T-cell (primary cell): ENCODE measurements at regions not wholly inside any gene's neighbourhood (a gene's known extent, or its start where the extent isn't known, plus 50 kb on each side); places are given as distances from the start of the nearest gene placed in this dataset.

Experiments used
- ATAC-seq, 4 experiments: fragments of 200-7000 bp in 3 of 4; fragments of 150-1000 bp in 1 of 4; cut with Tn5 transposase; replicated peaks in 1 of 4; 1 replicate in 3 of 4; 2 replicates in 1 of 4; pipeline ENCODE4 v1.10.0; 2021; ENCODE audit warnings: moderate library complexity in 3 of 4, mild to moderate bottlenecking in 2 of 4, moderate number of reproducible peaks in 1 of 4
- CTCF ChIA-PET, 2 donors: fragments of 300-600 bp; sonication (Branson Sonifier 250); formaldehyde crosslinking; loops; one replicate each; lab custom pipeline; 2022; ENCODE audit warnings: antibody characterized with exemption in 2 of 2; lab: Charles Lee
- POLR2A ChIA-PET, 2 donors: fragments of 300-600 bp; sonication (Branson Sonifier 250); formaldehyde crosslinking; loops; one replicate each; lab custom pipeline; 2022; ENCODE audit warnings: antibody characterized with exemption in 2 of 2; lab: Charles Lee
- DNase-seq, 35 experiments: peaks; one replicate each; pipeline versions ENCODE4 v3.0.0 to v3.0.0-alpha.2; 2013 to 2023
- H3K27ac ChIP-seq: one replicate; pipeline ENCODE4 v1.5.1; 2013; ENCODE audit warnings: low read length
- H3K27me3 ChIP-seq, 2 experiments: replicated peaks in 1 of 2; 1 replicate in 1 of 2; 2 replicates in 1 of 2; pipeline versions ENCODE4 v1.6.1 to v1.7.0; 2013; ENCODE audit warnings: low read length in 1 of 2, mixed read lengths in 1 of 2; ENCODE audit not compliant: control insufficient read depth in 2 of 2, insufficient read depth in 2 of 2; ENCODE audit errors: extremely low read depth in 1 of 2
- H3K36me3 ChIP-seq, 2 donors: 1 replicate in 1 of 2; 2 replicates in 1 of 2; pipeline versions ENCODE4 v1.6.1 to v1.7.0; 2013; ENCODE audit warnings: low read length in 1 of 2; ENCODE audit not compliant: control insufficient read depth in 2 of 2, insufficient read depth in 1 of 2; ENCODE audit errors: extremely low read depth in 1 of 2
- H3K4me1 ChIP-seq, 2 experiments: 1 replicate in 1 of 2; 2 replicates in 1 of 2; pipeline versions ENCODE4 v1.6.1 to v1.7.0; 2013; ENCODE audit warnings: low read length in 2 of 2, mixed read lengths in 1 of 2; ENCODE audit not compliant: insufficient read depth in 2 of 2, control insufficient read depth in 1 of 2; ENCODE audit errors: extremely low read depth in 1 of 2
- H3K4me3 ChIP-seq, 2 donors: 1 replicate in 1 of 2; 2 replicates in 1 of 2; pipeline versions ENCODE4 v1.5.1 to v1.7.0; 2013; ENCODE audit warnings: mild to moderate bottlenecking in 2 of 2, low read length in 1 of 2, moderate library complexity in 1 of 2; ENCODE audit not compliant: control insufficient read depth in 1 of 2; ENCODE audit errors: extremely low read depth in 1 of 2
- H3K9me3 ChIP-seq: 2 replicates; pipeline ENCODE4 v1.7.0; 2013
- H3K27ac Mint-ChIP-seq, 2 donors: one replicate each; pipeline ENCODE4 v1.8.0; 2020 to 2021; ENCODE audit warnings: mild to moderate bottlenecking in 2 of 2, mixed read lengths in 2 of 2
- H3K27me3 Mint-ChIP-seq, 2 donors: one replicate each; pipeline ENCODE4 v1.8.0; 2021 to 2022; ENCODE audit warnings: mixed read lengths in 2 of 2
- H3K36me3 Mint-ChIP-seq: one replicate; pipeline ENCODE4 v1.8.0; 2021; ENCODE audit warnings: mixed read lengths
- H3K4me1 Mint-ChIP-seq, 3 donors: one replicate each; pipeline ENCODE4 v1.8.0; 2020 to 2022; ENCODE audit warnings: mixed read lengths in 3 of 3, mild to moderate bottlenecking in 1 of 3
- H3K4me3 Mint-ChIP-seq, 3 donors: one replicate each; pipeline ENCODE4 v1.8.0; 2020 to 2022; ENCODE audit warnings: mild to moderate bottlenecking in 3 of 3, mixed read lengths in 3 of 3, moderate library complexity in 3 of 3
- H3K9me3 Mint-ChIP-seq, 3 donors: one replicate each; pipeline ENCODE4 v1.8.0; 2020 to 2022; ENCODE audit warnings: mixed read lengths in 3 of 3
- WGBS: methylation state at CpG from one replicate; pipeline ENCODE4 v1.1.5; 2013; ENCODE audit warnings: missing lambda C conversion rate; ENCODE audit not compliant: insufficient coverage; 5-methylcytosine and 5-hydroxymethylcytosine counted together

GRCh38 chr7:80313716-80314115 lies 179.1 kb downstream of the GNAI1 start:
- Histone ChIP-seq H3K36me3 (no peaks in the 10 kb centered on the region), H3K27ac (no peak overlapping the region), H3K27me3 (no peaks in the 10 kb centered on the region), H3K4me1 (peaks cover 0 to 30% of the 10 kb centered on the region in 2 experiments), H3K9me3 (no peaks in the 10 kb centered on the region), H3K4me3 (no peak overlapping the region)
- WGBS, result 80% methylated on average over 1 of the region's 3 CpGs
- Mint-ChIP-seq H3K4me3 (no peak overlapping the region), H3K4me1 (peaks cover 3 to 35% (median 19%) of the 10 kb centered on the region in 3 donors), H3K27me3 (no peaks in the 10 kb centered on the region), H3K36me3 (no peaks in the 10 kb centered on the region), H3K27ac (no peak overlapping the region), H3K9me3 (peaks cover 0 to 3% (median 2%) of the 10 kb centered on the region in 3 donors)
- DNase-seq (no peak), ATAC-seq (no peak)
- POLR2A ChIA-PET, result no interaction called here
- CTCF ChIA-PET, result no interaction called here

- no peaks in the 10 kb centered on the region for H3K27me3 Mint-ChIP-seq
- H3K27ac Mint-ChIP-seq, result no peak overlapping the region
- POLR2A ChIA-PET, result no interaction called here
- H3K9me3 Mint-ChIP-seq, result peaks cover 0 to 3% (median 2%) of the 10 kb centered on the region in 3 donors
- no peaks in the 10 kb centered on the region for H3K36me3 Mint-ChIP-seq
- Histone ChIP-seq H3K4me1 (peaks cover 0 to 30% of the 10 kb centered on the region in 2 experiments), H3K36me3 (no peaks in the 10 kb centered on the region), H3K9me3 (no peaks in the 10 kb centered on the region), H3K4me3 (no peak overlapping the region), H3K27me3 (no peaks in the 10 kb centered on the region), H3K27ac (no peak overlapping the region)
- CTCF ChIA-PET, result no interaction called here
- H3K4me3 Mint-ChIP-seq, result no peak overlapping the region
- WGBS, result no CpG with 5 or more reads among the region's 6 CpGs
- ATAC-seq (no peak), DNase-seq (no peak)
- peaks cover 3 to 35% (median 19%) of the 10 kb centered on the region in 3 donors for H3K4me1 Mint-ChIP-seq
Measured at GRCh38 chr7:80313067-80313626, 178.5 kb downstream of the GNAI1 start.

- peak overlapping the region in 1 of 3 donors; percentile 44 for H3K4me3 Mint-ChIP-seq
- ChIA-PET CTCF (no interaction called here), POLR2A (no interaction called here)
- H3K27ac Mint-ChIP-seq, result peak overlapping the region in 1 of 2 donors; percentile 41
- H3K27me3 Mint-ChIP-seq, result no peaks in the 10 kb centered on the region
- 29% methylated on average over 4 of the region's 5 CpGs for WGBS
- no peaks in the 10 kb centered on the region for H3K36me3 ChIP-seq
- ATAC-seq (peak; percentile 60 to 99 (median 80)), DNase-seq (peak in 21 of 35 experiments; percentile 2 to 47 (median 12))
- no peaks in the 10 kb centered on the region for H3K9me3 ChIP-seq
- H3K4me3 ChIP-seq, result no peak overlapping the region
- no peak overlapping the region for H3K27ac ChIP-seq
- peaks cover 0 to 30% of the 10 kb centered on the region in 2 experiments for H3K4me1 ChIP-seq
- H3K27me3 ChIP-seq, result no peaks in the 10 kb centered on the region
- no peaks in the 10 kb centered on the region for H3K36me3 Mint-ChIP-seq
- peaks cover 3 to 35% (median 19%) of the 10 kb centered on the region in 3 donors for H3K4me1 Mint-ChIP-seq
- H3K9me3 Mint-ChIP-seq, result peaks cover 0 to 3% (median 2%) of the 10 kb centered on the region in 3 donors
Measured at GRCh38 chr7:80312139-80312661, 177.6 kb downstream of the GNAI1 start.

- Histone ChIP-seq H3K4me1 (peaks cover 0 to 30% of the 10 kb centered on the region in 2 experiments), H3K9me3 (no peaks in the 10 kb centered on the region), H3K27ac (no peak overlapping the region), H3K4me3 (no peak overlapping the region), H3K36me3 (no peaks in the 10 kb centered on the region), H3K27me3 (no peaks in the 10 kb centered on the region)
- no peak overlapping the region for H3K4me3 Mint-ChIP-seq
- no CpG with 5 or more reads among the region's 2 CpGs for WGBS
- DNase-seq (no peak), ATAC-seq (no peak)
- CTCF ChIA-PET, result no interaction called here
- H3K27ac Mint-ChIP-seq, result peak overlapping the region in 1 of 2 donors; percentile 6
- H3K36me3 Mint-ChIP-seq, result no peaks in the 10 kb centered on the region
- peaks cover 4 to 35% (median 21%) of the 10 kb centered on the region in 3 donors for H3K4me1 Mint-ChIP-seq
- POLR2A ChIA-PET, result no interaction called here
- H3K9me3 Mint-ChIP-seq, result peaks cover 0 to 3% (median 2%) of the 10 kb centered on the region in 3 donors
- no peaks in the 10 kb centered on the region for H3K27me3 Mint-ChIP-seq
Measured at GRCh38 chr7:80311313-80311712, 176.7 kb downstream of the GNAI1 start.

GRCh38 chr7:80309971-80310549 lies 175.4 kb downstream of the GNAI1 start:
- ATAC-seq, result no peak
- peak overlapping the region in 1 of 3 donors; percentile 41 for H3K4me3 Mint-ChIP-seq

GRCh38 chr7:80309377-80309776 lies 174.7 kb downstream of the GNAI1 start:
- peaks cover 0 to 5% (median 3%) of the 10 kb centered on the region in 3 donors for H3K9me3 Mint-ChIP-seq
- no peak for ATAC-seq
- no CpG with 5 or more reads among the region's 3 CpGs for WGBS

More at GRCh38 chr7:80309971-80310549, 175.4 kb downstream of the GNAI1 start:
- Histone ChIP-seq H3K27ac (no peak overlapping the region), H3K9me3 (no peaks in the 10 kb centered on the region), H3K36me3 (no peaks in the 10 kb centered on the region), H3K4me1 (peaks cover 0 to 30% of the 10 kb centered on the region in 2 experiments), H3K27me3 (no peaks in the 10 kb centered on the region), H3K4me3 (no peak overlapping the region)
- ChIA-PET CTCF (no interaction called here), POLR2A (no interaction called here)
- Mint-ChIP-seq H3K27ac (peak overlapping the region in 1 of 2 donors; percentile 54), H3K36me3 (no peaks in the 10 kb centered on the region), H3K27me3 (no peaks in the 10 kb centered on the region), H3K4me1 (peaks cover 4 to 35% (median 21%) of the 10 kb centered on the region in 3 donors), H3K9me3 (peaks cover 0 to 5% (median 3%) of the 10 kb centered on the region in 3 donors)
- DNase-seq, result peak in 14 of 35 experiments; percentile 1 to 26 (median 8)
- WGBS, result no CpG with 5 or more reads among the region's 4 CpGs

More at GRCh38 chr7:80309377-80309776, 174.7 kb downstream of the GNAI1 start:
- no peak overlapping the region for H3K4me3 ChIP-seq
- no peak overlapping the region for H3K27ac ChIP-seq
- H3K4me3 Mint-ChIP-seq, result no peak overlapping the region
- no peaks in the 10 kb centered on the region for H3K27me3 Mint-ChIP-seq
- peaks cover 4 to 35% (median 21%) of the 10 kb centered on the region in 3 donors for H3K4me1 Mint-ChIP-seq
- POLR2A ChIA-PET, result no interaction called here
- no peaks in the 10 kb centered on the region for H3K27me3 ChIP-seq
- no peaks in the 10 kb centered on the region for H3K9me3 ChIP-seq
- no peak overlapping the region for H3K27ac Mint-ChIP-seq
- DNase-seq, result no peak
- no peaks in the 10 kb centered on the region for H3K36me3 ChIP-seq
- CTCF ChIA-PET, result interaction anchor here in 1 of 2 donors (0.6 kb wide), 1 partner anchor 170 kb away, joined by 6 read pairs; no protein-coding TSS in a partner anchor
- no peaks in the 10 kb centered on the region for H3K36me3 Mint-ChIP-seq
- peaks cover 0 to 30% of the 10 kb centered on the region in 2 experiments for H3K4me1 ChIP-seq
